Adrenal gland (tissue), 9 donors: ENCODE measurements at regions not wholly inside any gene's neighbourhood (a gene's known extent, or its start where the extent isn't known, plus 50 kb on each side); places are given as distances from the start of the nearest gene placed in this dataset.
A peak's percentile ranks its signal among the peaks of the same experiment; 100 is the strongest.

Experiments
- DNase-seq, 7 donors: peaks; one replicate each; pipeline ENCODE4 v3.0.0-alpha.2; 2019 to 2020
- H3K27ac ChIP-seq, 5 donors: fragments of 200-600 bp; sonication (generic) in 4 of 5; 1 replicate in 3 of 5; 2 replicates in 2 of 5; pipeline versions ENCODE4 v1.5.1 to v1.8.0; 2016 to 2020; ENCODE audit warnings: mild to moderate bottlenecking in 1 of 5
- H3K27me3 ChIP-seq: fragments of 200-600 bp; 2 replicates; pipeline ENCODE4 v1.8.0; 2021
- H3K36me3 ChIP-seq, 2 donors: fragments of 200-600 bp; replicated peaks in 1 of 2; 1 replicate in 1 of 2; 2 replicates in 1 of 2; pipeline versions ENCODE4 v1.5.1 to v1.8.0; 2018 to 2022
- H3K4me1 ChIP-seq, 2 donors: fragments of 200-600 bp; replicated peaks in 1 of 2; 1 replicate in 1 of 2; 2 replicates in 1 of 2; pipeline versions ENCODE4 v1.5.1 to v1.8.0; 2018 to 2021
- H3K4me3 ChIP-seq, 4 donors: fragments of 200-600 bp; sonication (generic) in 3 of 4; one replicate each; pipeline ENCODE4 v1.5.1; 2016 to 2018
- H3K9me3 ChIP-seq, 3 donors: fragments of 200-600 bp; sonication (generic) in 1 of 3; replicated peaks in 1 of 3; 1 replicate in 2 of 3; 2 replicates in 1 of 3; pipeline versions ENCODE4 v1.5.1 to v1.8.0; 2016 to 2021
- POLR2A ChIP-seq, 2 donors: fragments of 450-650 bp; IDR thresholded peaks; one replicate each; pipeline ENCODE4 v1.6.1; 2017; ENCODE audit warnings: antibody characterized with exemption in 2 of 2, mild to moderate bottlenecking in 2 of 2, moderate library complexity in 1 of 2
- WGBS, 4 donors: extraction: QIAGEN DNeasy Blood & Tissue Kit in 2 of 4; methylation state at CpG; one replicate each; pipeline versions ENCODE4 v1.1.5 to v1.1.7; 2013 to 2017; 5-methylcytosine and 5-hydroxymethylcytosine counted together
- intact Hi-C, 2 donors: fragments of 100-400 bp; cut with DNase I; formaldehyde crosslinking; loops; one replicate each; pipeline versions ENCODE4 v1.14.1 to v1.15.0; 2022 to 2023
- TF ChIP-seq, protein P1 (sequence below), 6 experiments: fragments of 450-650 bp in 4 of 6; fragments of 200-600 bp in 2 of 6; sonication (generic) in 1 of 6; IDR thresholded peaks; 1 replicate in 5 of 6; 2 replicates in 1 of 6; pipeline versions ENCODE4 v1.5.1 to v1.8.0; 2016 to 2021; ENCODE audit warnings: antibody characterized with exemption in 6 of 6, mild to moderate bottlenecking in 2 of 6, moderate library complexity in 1 of 6
- donor health status: healthy with polysubstance abuse.
- donor health status: Bipolar disorder and iron deficiency.
- donor health status: DM: yes; HTN: yes; CAD: no.
- donor health status: DM: no; HTN: no; CAD: no.
- donor health status: DM: no; HTN: no; CAD: no.

- 72 to 90% (median 80%) methylated on average over 3 of the region's 3 CpGs for WGBS, 4 donors
- TF ChIP-seq, protein P1, sequence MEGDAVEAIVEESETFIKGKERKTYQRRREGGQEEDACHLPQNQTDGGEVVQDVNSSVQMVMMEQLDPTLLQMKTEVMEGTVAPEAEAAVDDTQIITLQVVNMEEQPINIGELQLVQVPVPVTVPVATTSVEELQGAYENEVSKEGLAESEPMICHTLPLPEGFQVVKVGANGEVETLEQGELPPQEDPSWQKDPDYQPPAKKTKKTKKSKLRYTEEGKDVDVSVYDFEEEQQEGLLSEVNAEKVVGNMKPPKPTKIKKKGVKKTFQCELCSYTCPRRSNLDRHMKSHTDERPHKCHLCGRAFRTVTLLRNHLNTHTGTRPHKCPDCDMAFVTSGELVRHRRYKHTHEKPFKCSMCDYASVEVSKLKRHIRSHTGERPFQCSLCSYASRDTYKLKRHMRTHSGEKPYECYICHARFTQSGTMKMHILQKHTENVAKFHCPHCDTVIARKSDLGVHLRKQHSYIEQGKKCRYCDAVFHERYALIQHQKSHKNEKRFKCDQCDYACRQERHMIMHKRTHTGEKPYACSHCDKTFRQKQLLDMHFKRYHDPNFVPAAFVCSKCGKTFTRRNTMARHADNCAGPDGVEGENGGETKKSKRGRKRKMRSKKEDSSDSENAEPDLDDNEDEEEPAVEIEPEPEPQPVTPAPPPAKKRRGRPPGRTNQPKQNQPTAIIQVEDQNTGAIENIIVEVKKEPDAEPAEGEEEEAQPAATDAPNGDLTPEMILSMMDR (IDR thresholded peaks at IDR 0.05), result no peak
- no peak for TF ChIP-seq POLR2A (IDR thresholded peaks at IDR 0.05)
These were observed 64.9 kb upstream of the ZCCHC2 start for GRCh38 chr18:62457877-62458276.

GRCh38 chr18:62458346-62458745 lies 64.5 kb upstream of the ZCCHC2 start:
- peaks cover 10 to 19% of the 10 kb centered on the region in 2 donors for H3K4me1 ChIP-seq
- DNase-seq, result no peak
- no peak overlapping the region for H3K4me3 ChIP-seq
- H3K27ac ChIP-seq, result no peak overlapping the region
- no peaks in the 10 kb centered on the region for H3K9me3 ChIP-seq
- TF ChIP-seq, protein P1 (IDR thresholded peaks at IDR 0.05), result no peak
- TF ChIP-seq POLR2A (IDR thresholded peaks at IDR 0.05), result no peak
- intact Hi-C loops, result no loop called here
- 83 to 90% (median 88%) methylated on average over 2 of the region's 2 CpGs for WGBS, 4 donors
- H3K27me3 ChIP-seq, result no peaks in the 10 kb centered on the region
- no peaks in the 10 kb centered on the region for H3K36me3 ChIP-seq

More at GRCh38 chr18:62457877-62458276, 64.9 kb upstream of the ZCCHC2 start:
- intact Hi-C loops, result no loop called here
- Histone ChIP-seq H3K4me1 (peaks cover 10 to 19% of the 10 kb centered on the region in 2 donors), H3K27ac (no peak overlapping the region), H3K9me3 (no peaks in the 10 kb centered on the region), H3K4me3 (no peak overlapping the region), H3K27me3 (no peaks in the 10 kb centered on the region), H3K36me3 (no peaks in the 10 kb centered on the region)
- no peak for DNase-seq

- Histone ChIP-seq H3K4me1 (peaks cover 10 to 19% of the 10 kb centered on the region in 2 donors), H3K27ac (peak overlapping the region in 4 of 5 donors; percentile 33 to 68 (median 40)), H3K9me3 (no peaks in the 10 kb centered on the region), H3K4me3 (no peak overlapping the region), H3K36me3 (no peaks in the 10 kb centered on the region), H3K27me3 (no peaks in the 10 kb centered on the region)
- intact Hi-C loops, result no loop called here
- DNase-seq, result peak in 3 of 7 donors; percentile 29 to 40 (median 39)
- no peak for TF ChIP-seq POLR2A (IDR thresholded peaks at IDR 0.05)
- TF ChIP-seq, protein P1 (IDR thresholded peaks at IDR 0.05), result no peak
- WGBS, 4 donors, result 53 to 64% (median 62%) methylated on average over 7 to 12 of the region's 12 CpGs
These were observed 63.7 kb upstream of the ZCCHC2 start for GRCh38 chr18:62458868-62459716.

GRCh38 chr18:62460851-62461300 lies 61.9 kb upstream of the ZCCHC2 start:
- H3K36me3 ChIP-seq, result no peaks in the 10 kb centered on the region
- intact Hi-C loops, result no loop called here
- DNase-seq, result peak; percentile 58 to 88 (median 76)
- peak overlapping the region in 4 of 5 donors; percentile 17 to 74 (median 65) for H3K27ac ChIP-seq
- TF ChIP-seq, protein P1 (IDR thresholded peaks at IDR 0.05), result no peak
- no peak for TF ChIP-seq POLR2A (IDR thresholded peaks at IDR 0.05)
- H3K9me3 ChIP-seq, result no peaks in the 10 kb centered on the region
- H3K4me3 ChIP-seq, result no peak overlapping the region
- 20 to 38% (median 26%) methylated on average over 1 of the region's 1 CpG for WGBS, 4 donors
- H3K27me3 ChIP-seq, result no peaks in the 10 kb centered on the region
- peaks cover 10 to 19% of the 10 kb centered on the region in 2 donors for H3K4me1 ChIP-seq
